Pancreas (tissue), 10 donors: ENCODE measurements at regions not wholly inside any gene's neighbourhood (a gene's known extent, or its start where the extent isn't known, plus 50 kb on each side); places are given as distances from the start of the nearest gene placed in this dataset.

ENCODE experiments used
- ATAC-seq, 4 donors: fragments of 200-7000 bp; cut with Tn5 transposase; one replicate each; pipeline versions ENCODE4 v1.8.0 to v1.9.1; 2020; ENCODE audit warnings: mild to moderate bottlenecking in 4 of 4, moderate library complexity in 4 of 4
- DNase-seq, 6 donors: peaks; one replicate each; pipeline ENCODE4 v3.0.0-alpha.2; 2020
- FAIRE-seq: peaks from 2 replicates; lab custom pipeline; 2012; peaks lifted over from hg19 to GRCh38; lab: Jason Lieb, UNC
- H3K27ac ChIP-seq, 4 donors: fragments of 200-600 bp; sonication (generic); 1 replicate in 3 of 4; 2 replicates in 1 of 4; pipeline versions ENCODE4 v1.5.0 to v1.8.0; 2020
- H3K27me3 ChIP-seq, 4 donors: fragments of 200-600 bp; one replicate each; pipeline ENCODE4 v1.8.0; 2021
- H3K36me3 ChIP-seq, 3 donors: fragments of 200-600 bp; sonication (generic) in 1 of 3; one replicate each; pipeline versions ENCODE4 v1.5.0 to v1.8.0; 2020 to 2021
- H3K4me1 ChIP-seq, 3 donors: fragments of 200-600 bp; one replicate each; pipeline ENCODE4 v1.8.0; 2021
- H3K4me3 ChIP-seq, 4 donors: fragments of 200-600 bp; sonication (generic) in 2 of 4; one replicate each; pipeline versions ENCODE4 v1.5.0 to v1.8.0; 2020 to 2021
- H3K9me3 ChIP-seq, 4 donors: fragments of 200-600 bp; one replicate each; pipeline ENCODE4 v1.8.0; 2021
- CTCF ChIP-seq, 4 donors: fragments of 200-600 bp; sonication (generic) in 3 of 4; IDR thresholded peaks; one replicate each; pipeline versions ENCODE4 v1.5.0 to v1.8.0; 2021; ENCODE audit warnings: antibody characterized with exemption in 4 of 4
- WGBS, 2 donors: extraction: QIAGEN DNeasy Blood & Tissue Kit; methylation state at CpG; one replicate each; pipeline ENCODE4 v1.1.7; 2013; 5-methylcytosine and 5-hydroxymethylcytosine counted together
- intact Hi-C, 3 donors: fragments of 100-400 bp; cut with DNase I; formaldehyde crosslinking; loops; one replicate each; pipeline versions ENCODE4 v1.11.1 to v1.14.2; 2022
- donor health status: healthy with polysubstance abuse.
- donor health status: DM: no; HTN: no; CAD: no; lungs with moderate emphysema.
- donor health status: DM: no; HTN: no; CAD: no.
- donor health status: control.
- donor health status: control.
- donor health status: Bipolar disorder and iron deficiency.
- donor health status: DM: yes; HTN: yes; CAD: no.
- donor health status: DM: no; HTN: no; CAD: no.
- donor health status: DM: no; HTN: no; CAD: no.
- donor health status: DM: yes; HTN: yes; CAD: no.

- Histone ChIP-seq H3K27ac (no peak overlapping the region), H3K27me3 (no peaks in the 10 kb centered on the region), H3K4me3 (no peak overlapping the region), H3K4me1 (no peaks in the 10 kb centered on the region), H3K9me3 (no peaks in the 10 kb centered on the region), H3K36me3 (no peaks in the 10 kb centered on the region)
- FAIRE-seq (no peak), DNase-seq (no peak), ATAC-seq (no peak)
- WGBS, 2 donors = 82 to 84% methylated on average over 7 of the region's 7 CpGs
- no peak for TF ChIP-seq CTCF (IDR thresholded peaks at IDR 0.05)
- intact Hi-C loops = no loop called here
Observed at GRCh38 chr3:193929921-193930646, 205.9 kb upstream of the HES1 start.

GRCh38 chr3:193932136-193932535 is 203.8 kb upstream of the HES1 start:
- H3K36me3 ChIP-seq = no peaks in the 10 kb centered on the region
- ATAC-seq (no peak), FAIRE-seq (no peak), DNase-seq (no peak)
- no peaks in the 10 kb centered on the region for H3K9me3 ChIP-seq
- no peaks in the 10 kb centered on the region for H3K4me1 ChIP-seq
- intact Hi-C loops = no loop called here
- no peak for TF ChIP-seq CTCF (IDR thresholded peaks at IDR 0.05)
- H3K27me3 ChIP-seq = no peaks in the 10 kb centered on the region
- H3K27ac ChIP-seq = no peak overlapping the region
- no peak overlapping the region for H3K4me3 ChIP-seq
- WGBS, 2 donors = 89 to 93% methylated on average over 2 of the region's 2 CpGs

GRCh38 chr3:193932576-193932975 is 203.4 kb upstream of the HES1 start:
- no peaks in the 10 kb centered on the region for H3K36me3 ChIP-seq
- no peaks in the 10 kb centered on the region for H3K27me3 ChIP-seq
- no peaks in the 10 kb centered on the region for H3K9me3 ChIP-seq
- no peak for TF ChIP-seq CTCF (IDR thresholded peaks at IDR 0.05)
- no peak overlapping the region for H3K27ac ChIP-seq
- FAIRE-seq (no peak), DNase-seq (no peak), ATAC-seq (no peak)
- H3K4me1 ChIP-seq = no peaks in the 10 kb centered on the region
- 83 to 89% methylated on average over 4 of the region's 4 CpGs for WGBS, 2 donors
- intact Hi-C loops = no loop called here
- H3K4me3 ChIP-seq = no peak overlapping the region

GRCh38 chr3:193933451-193933850 is 202.5 kb upstream of the HES1 start:
- no peak for FAIRE-seq
- no peak for DNase-seq
- Histone ChIP-seq H3K9me3 (no peaks in the 10 kb centered on the region), H3K4me3 (no peak overlapping the region), H3K36me3 (no peaks in the 10 kb centered on the region), H3K27ac (no peak overlapping the region), H3K4me1 (no peaks in the 10 kb centered on the region), H3K27me3 (no peaks in the 10 kb centered on the region)
- TF ChIP-seq CTCF (IDR thresholded peaks at IDR 0.05) = no peak
- intact Hi-C loops = no loop called here
- WGBS, 2 donors = 92 to 93% methylated on average over 1 of the region's 1 CpG
- ATAC-seq = no peak

GRCh38 chr3:193935916-193936315 is 200.0 kb upstream of the HES1 start:
- no peak for ATAC-seq

More at GRCh38 chr3:193935916-193936315, 200.0 kb upstream of the HES1 start:
- 89 to 91% methylated on average over 1 of the region's 1 CpG for WGBS, 2 donors
- intact Hi-C loops = no loop called here
- no peak overlapping the region for H3K27ac ChIP-seq
- no peak overlapping the region for H3K4me3 ChIP-seq
- no peak for TF ChIP-seq CTCF (IDR thresholded peaks at IDR 0.05)
- no peaks in the 10 kb centered on the region for H3K4me1 ChIP-seq
- H3K27me3 ChIP-seq = no peaks in the 10 kb centered on the region
- FAIRE-seq = no peak
- no peaks in the 10 kb centered on the region for H3K9me3 ChIP-seq
- H3K36me3 ChIP-seq = no peaks in the 10 kb centered on the region
- no peak for DNase-seq
